Type B pancreatic cell (in vitro differentiated cells): ENCODE measurements at regions not wholly inside any gene's neighbourhood (a gene's known extent, or its start where the extent isn't known, plus 50 kb on each side); places are given as distances from the start of the nearest gene placed in this dataset.

Experiments
- DNase-seq: peaks from one replicate; pipeline ENCODE4 v3.0.0; 2021; ENCODE audit warnings: mixed read lengths; ENCODE audit not compliant: unreplicated experiment; ENCODE audit errors: extremely low spot score
- H3K27ac Mint-ChIP-seq: 2 replicates; pipeline ENCODE4 v1.8.0; 2021; ENCODE audit warnings: mild to moderate bottlenecking, mixed read lengths
- H3K27me3 Mint-ChIP-seq: 2 replicates; pipeline ENCODE4 v1.8.0; 2021; ENCODE audit warnings: mixed read lengths
- H3K36me3 Mint-ChIP-seq: 2 replicates; pipeline ENCODE4 v1.8.0; 2021; ENCODE audit warnings: mixed read lengths
- H3K4me1 Mint-ChIP-seq: one replicate; pipeline ENCODE4 v1.8.0; 2021; ENCODE audit warnings: mixed read lengths; ENCODE audit not compliant: unreplicated experiment
- H3K4me3 Mint-ChIP-seq: 2 replicates; pipeline ENCODE4 v1.8.0; 2021; ENCODE audit warnings: mild to moderate bottlenecking, mixed read lengths
- H3K9me3 Mint-ChIP-seq: 2 replicates; pipeline ENCODE4 v1.8.0; 2021; ENCODE audit warnings: mixed read lengths
- TF ChIP-seq, protein P1 (sequence below): fragments of 200-600 bp; sonication (generic); conservative IDR thresholded peaks from 2 replicates; pipeline ENCODE4 v1.5.0; 2021; ENCODE audit warnings: antibody characterized with exemption, mild to moderate bottlenecking

DNA sequence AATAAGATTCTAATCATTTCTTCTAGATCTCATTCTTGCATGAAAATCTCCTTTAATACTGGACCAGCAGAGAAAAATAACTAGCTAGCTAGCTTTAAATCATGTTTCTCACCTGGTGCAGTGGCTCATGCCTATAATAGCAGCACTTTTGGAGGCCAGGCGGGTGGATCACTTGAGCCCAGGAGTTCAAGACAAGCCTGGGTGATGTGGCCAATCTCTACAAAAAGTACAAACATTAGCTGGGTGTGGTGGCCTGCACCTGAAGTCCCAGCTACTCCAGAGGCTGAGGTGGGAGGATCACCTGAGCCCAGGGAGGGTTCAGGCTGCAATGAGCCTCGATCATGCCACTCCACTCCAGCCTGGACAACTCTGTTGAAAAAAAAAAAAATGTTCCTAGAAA is 99.2 kb downstream of the BAMBI start:
- no peak for DNase-seq
- Mint-ChIP-seq H3K9me3 (peaks cover 8% of the 10 kb centered on the region), H3K4me1 (no peaks in the 10 kb centered on the region), H3K4me3 (no peak overlapping the region), H3K36me3 (no peaks in the 10 kb centered on the region), H3K27me3 (peaks cover 8% of the 10 kb centered on the region), H3K27ac (no peak overlapping the region)
- TF ChIP-seq, protein P1, sequence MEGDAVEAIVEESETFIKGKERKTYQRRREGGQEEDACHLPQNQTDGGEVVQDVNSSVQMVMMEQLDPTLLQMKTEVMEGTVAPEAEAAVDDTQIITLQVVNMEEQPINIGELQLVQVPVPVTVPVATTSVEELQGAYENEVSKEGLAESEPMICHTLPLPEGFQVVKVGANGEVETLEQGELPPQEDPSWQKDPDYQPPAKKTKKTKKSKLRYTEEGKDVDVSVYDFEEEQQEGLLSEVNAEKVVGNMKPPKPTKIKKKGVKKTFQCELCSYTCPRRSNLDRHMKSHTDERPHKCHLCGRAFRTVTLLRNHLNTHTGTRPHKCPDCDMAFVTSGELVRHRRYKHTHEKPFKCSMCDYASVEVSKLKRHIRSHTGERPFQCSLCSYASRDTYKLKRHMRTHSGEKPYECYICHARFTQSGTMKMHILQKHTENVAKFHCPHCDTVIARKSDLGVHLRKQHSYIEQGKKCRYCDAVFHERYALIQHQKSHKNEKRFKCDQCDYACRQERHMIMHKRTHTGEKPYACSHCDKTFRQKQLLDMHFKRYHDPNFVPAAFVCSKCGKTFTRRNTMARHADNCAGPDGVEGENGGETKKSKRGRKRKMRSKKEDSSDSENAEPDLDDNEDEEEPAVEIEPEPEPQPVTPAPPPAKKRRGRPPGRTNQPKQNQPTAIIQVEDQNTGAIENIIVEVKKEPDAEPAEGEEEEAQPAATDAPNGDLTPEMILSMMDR, result no peak

GRCh38 chr10:28777911-28778310 is 100.6 kb downstream of the BAMBI start:
- H3K4me1 Mint-ChIP-seq, result no peaks in the 10 kb centered on the region
- H3K27me3 Mint-ChIP-seq, result peaks cover 8% of the 10 kb centered on the region
- H3K4me3 Mint-ChIP-seq, result no peak overlapping the region
- no peak overlapping the region for H3K27ac Mint-ChIP-seq
- TF ChIP-seq, protein P1, result no peak
- no peaks in the 10 kb centered on the region for H3K36me3 Mint-ChIP-seq
- peaks cover 8% of the 10 kb centered on the region for H3K9me3 Mint-ChIP-seq
- no peak for DNase-seq

GRCh38 chr10:28778524-28778923 is 101.2 kb downstream of the BAMBI start:
- H3K4me3 Mint-ChIP-seq, result no peak overlapping the region
- DNase-seq, result no peak
- H3K4me1 Mint-ChIP-seq, result peaks cover 4% of the 10 kb centered on the region
- TF ChIP-seq, protein P1, result no peak
- H3K27ac Mint-ChIP-seq, result peak overlapping the region; percentile 24
- H3K27me3 Mint-ChIP-seq, result peaks cover 8% of the 10 kb centered on the region
- peaks cover 8% of the 10 kb centered on the region for H3K9me3 Mint-ChIP-seq
- H3K36me3 Mint-ChIP-seq, result no peaks in the 10 kb centered on the region

- Mint-ChIP-seq H3K27me3 (peaks cover 12% of the 10 kb centered on the region), H3K36me3 (no peaks in the 10 kb centered on the region), H3K9me3 (peaks cover 4% of the 10 kb centered on the region), H3K4me3 (no peak overlapping the region), H3K27ac (no peak overlapping the region), H3K4me1 (peaks cover 14% of the 10 kb centered on the region)
- DNase-seq, result no peak
- TF ChIP-seq, protein P1, result no peak
These were observed 104.0 kb downstream of the BAMBI start for GRCh38 chr10:28781296-28781695.

DNA sequence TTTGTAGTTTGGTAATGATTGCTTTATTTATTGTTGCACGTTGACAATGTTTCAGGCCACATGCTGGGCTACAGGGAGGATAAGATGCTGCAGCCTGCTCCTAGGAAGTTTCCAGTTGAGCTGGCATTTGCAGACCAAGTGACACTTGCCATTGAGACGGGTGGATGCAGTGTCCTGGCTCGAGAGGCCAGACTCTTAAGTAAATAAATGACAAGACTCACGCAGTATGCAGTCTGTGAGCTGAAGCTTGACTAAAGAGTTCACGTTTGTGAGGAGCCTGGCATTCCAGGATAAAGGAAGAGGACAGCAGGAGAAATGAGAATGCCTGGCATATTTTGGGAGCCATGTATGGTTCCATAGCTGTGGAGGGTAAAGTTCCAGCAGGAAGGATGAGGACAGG is 105.8 kb downstream of the BAMBI start:
- Mint-ChIP-seq H3K36me3 (no peaks in the 10 kb centered on the region), H3K27me3 (peaks cover 9% of the 10 kb centered on the region), H3K4me1 (peaks cover 14% of the 10 kb centered on the region), H3K4me3 (no peak overlapping the region), H3K9me3 (peaks cover 4% of the 10 kb centered on the region), H3K27ac (peak overlapping the region; percentile 7)
- DNase-seq, result no peak
- TF ChIP-seq, protein P1, result no peak

DNA sequence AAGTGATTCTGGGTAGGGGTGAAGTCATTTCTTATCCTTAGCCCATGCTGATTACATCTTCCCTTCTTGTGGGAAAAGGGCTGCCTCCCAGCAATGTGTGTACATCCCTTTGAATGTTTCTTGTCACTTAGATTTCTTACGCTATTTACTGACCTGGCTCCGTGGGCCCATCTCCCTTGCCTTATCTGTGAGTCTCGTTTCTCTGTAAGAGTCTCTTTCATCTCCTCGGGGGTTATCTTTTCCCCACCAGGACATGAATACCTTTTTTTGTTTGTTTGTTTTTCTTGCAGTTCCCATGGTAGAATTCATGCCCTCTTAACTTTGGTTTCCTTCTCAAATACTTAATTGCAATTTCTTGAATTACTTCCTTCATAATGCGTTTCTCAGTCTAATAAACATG is 107.7 kb downstream of the BAMBI start:
- peaks cover 4% of the 10 kb centered on the region for H3K9me3 Mint-ChIP-seq

More for the DNA sequence above, 107.7 kb downstream of the BAMBI start:
- H3K36me3 Mint-ChIP-seq, result no peaks in the 10 kb centered on the region
- no peak overlapping the region for H3K27ac Mint-ChIP-seq
- peaks cover 12% of the 10 kb centered on the region for H3K27me3 Mint-ChIP-seq
- TF ChIP-seq, protein P1, result no peak
- H3K4me1 Mint-ChIP-seq, result peaks cover 22% of the 10 kb centered on the region
- no peak for DNase-seq
- no peak overlapping the region for H3K4me3 Mint-ChIP-seq
